Thyroid gland (tissue), 4 donors: ENCODE measurements at regions not wholly inside any gene's neighbourhood (a gene's known extent, or its start where the extent isn't known, plus 50 kb on each side); places are given as distances from the start of the nearest gene placed in this dataset.

Experiments used
- CTCF ChIP-seq, 6 experiments: fragments of 200-600 bp in 3 of 6; fragments of 450-650 bp in 3 of 6; sonication (generic) in 3 of 6; IDR thresholded peaks; one replicate each; pipeline ENCODE4 v1.5.1; 2016 to 2019; ENCODE audit warnings: antibody characterized with exemption in 6 of 6, mild to moderate bottlenecking in 2 of 6, inconsistent platforms in 1 of 6, moderate library complexity in 1 of 6
- POLR2A ChIP-seq, 2 donors: fragments of 450-650 bp; IDR thresholded peaks; one replicate each; pipeline ENCODE4 v1.6.1; 2017; ENCODE audit warnings: antibody characterized with exemption in 2 of 2, mild to moderate bottlenecking in 2 of 2, moderate library complexity in 1 of 2

- no peak for TF ChIP-seq CTCF (IDR thresholded peaks at IDR 0.05)
- TF ChIP-seq POLR2A (IDR thresholded peaks at IDR 0.05): no peak
Observed at GRCh38 chr12:88698471-88698870, 118.2 kb upstream of the KITLG start.
